ENCODE measurements at regions not wholly inside any gene's neighbourhood (a gene's known extent, or its start where the extent isn't known, plus 50 kb on each side); places are given as distances from the start of the nearest gene placed in this dataset.

GRCh38 chr5:72598401-72599064, 91.3 kb upstream of the ZNF366 start:
- POLR2A ChIA-PET: no interaction called here
- TF ChIP-seq, protein P1, sequence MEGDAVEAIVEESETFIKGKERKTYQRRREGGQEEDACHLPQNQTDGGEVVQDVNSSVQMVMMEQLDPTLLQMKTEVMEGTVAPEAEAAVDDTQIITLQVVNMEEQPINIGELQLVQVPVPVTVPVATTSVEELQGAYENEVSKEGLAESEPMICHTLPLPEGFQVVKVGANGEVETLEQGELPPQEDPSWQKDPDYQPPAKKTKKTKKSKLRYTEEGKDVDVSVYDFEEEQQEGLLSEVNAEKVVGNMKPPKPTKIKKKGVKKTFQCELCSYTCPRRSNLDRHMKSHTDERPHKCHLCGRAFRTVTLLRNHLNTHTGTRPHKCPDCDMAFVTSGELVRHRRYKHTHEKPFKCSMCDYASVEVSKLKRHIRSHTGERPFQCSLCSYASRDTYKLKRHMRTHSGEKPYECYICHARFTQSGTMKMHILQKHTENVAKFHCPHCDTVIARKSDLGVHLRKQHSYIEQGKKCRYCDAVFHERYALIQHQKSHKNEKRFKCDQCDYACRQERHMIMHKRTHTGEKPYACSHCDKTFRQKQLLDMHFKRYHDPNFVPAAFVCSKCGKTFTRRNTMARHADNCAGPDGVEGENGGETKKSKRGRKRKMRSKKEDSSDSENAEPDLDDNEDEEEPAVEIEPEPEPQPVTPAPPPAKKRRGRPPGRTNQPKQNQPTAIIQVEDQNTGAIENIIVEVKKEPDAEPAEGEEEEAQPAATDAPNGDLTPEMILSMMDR (IDR thresholded peaks at IDR 0.05; ENCODE audit: control extremely low read depth, extremely low read depth, low read depth, missing control alignments): no peak

GRCh38 chr5:72597456-72597948, 90.3 kb upstream of the ZNF366 start:
- TF ChIP-seq, protein P1 (IDR thresholded peaks at IDR 0.05; ENCODE audit: control extremely low read depth, extremely low read depth, low read depth, missing control alignments): no peak
- DNase-seq (ENCODE audit: extremely low spot score): no peak
- ChIA-PET CTCF (interaction anchor here (1.1 to 2.4 kb wide), 2 partner anchors 11 to 14 kb away, joined by 4 to 8 read pairs; no protein-coding TSS in a partner anchor), POLR2A (no interaction called here)

More at GRCh38 chr5:72598401-72599064, 91.3 kb upstream of the ZNF366 start:
- no peak for DNase-seq (ENCODE audit: extremely low spot score)
- CTCF ChIA-PET: interaction anchor here (1.0 to 2.4 kb wide), 3 partner anchors 12 to 32 kb away, joined by 3 to 8 read pairs (median 4); no protein-coding TSS in a partner anchor

DNA sequence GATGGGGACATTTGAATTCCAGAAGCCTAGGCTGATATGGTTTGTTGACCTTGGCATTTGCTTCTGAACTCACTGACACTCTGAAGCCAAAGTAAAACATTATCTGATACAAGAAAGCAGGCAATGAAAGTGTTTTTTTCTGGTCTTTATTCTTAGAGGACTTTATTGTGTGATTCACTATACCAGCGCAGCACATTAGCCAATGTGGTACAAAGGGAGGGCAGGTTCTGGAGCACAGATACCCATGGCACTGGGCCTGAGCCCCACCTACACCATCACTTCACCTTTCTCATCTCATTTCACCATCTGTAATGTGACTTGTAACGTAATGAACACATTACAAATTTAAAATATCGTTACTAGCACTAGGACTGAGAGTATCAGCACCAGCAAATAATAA, 89.7 kb upstream of the ZNF366 start:
- TF ChIP-seq, protein P1 (IDR thresholded peaks at IDR 0.05; ENCODE audit: control extremely low read depth, extremely low read depth, low read depth, missing control alignments): no peak
- no peak for DNase-seq (ENCODE audit: extremely low spot score)
- ChIA-PET POLR2A (no interaction called here), CTCF (no interaction called here)

- CTCF ChIA-PET: interaction anchor here (1.0 to 1.8 kb wide), 2 partner anchors 22 to 280 kb away, joined by 3 to 13 read pairs; no protein-coding TSS in a partner anchor
- TF ChIP-seq, protein P1 (IDR thresholded peaks at IDR 0.05; ENCODE audit: control extremely low read depth, extremely low read depth, low read depth, missing control alignments): no peak
- POLR2A ChIA-PET: no interaction called here
- no peak for DNase-seq (ENCODE audit: extremely low spot score)
Observed at GRCh38 chr5:72588640-72589039, 81.4 kb upstream of the ZNF366 start.

GRCh38 chr5:72587661-72588308, 80.6 kb upstream of the ZNF366 start:
- POLR2A ChIA-PET: no interaction called here
- TF ChIP-seq, protein P1 (IDR thresholded peaks at IDR 0.05; ENCODE audit: control extremely low read depth, extremely low read depth, low read depth, missing control alignments): no peak
- CTCF ChIA-PET: interaction anchor here (1.0 to 1.8 kb wide), 2 partner anchors 23 to 279 kb away, joined by 3 to 13 read pairs; no protein-coding TSS in a partner anchor
- no peak for DNase-seq (ENCODE audit: extremely low spot score)

DNA sequence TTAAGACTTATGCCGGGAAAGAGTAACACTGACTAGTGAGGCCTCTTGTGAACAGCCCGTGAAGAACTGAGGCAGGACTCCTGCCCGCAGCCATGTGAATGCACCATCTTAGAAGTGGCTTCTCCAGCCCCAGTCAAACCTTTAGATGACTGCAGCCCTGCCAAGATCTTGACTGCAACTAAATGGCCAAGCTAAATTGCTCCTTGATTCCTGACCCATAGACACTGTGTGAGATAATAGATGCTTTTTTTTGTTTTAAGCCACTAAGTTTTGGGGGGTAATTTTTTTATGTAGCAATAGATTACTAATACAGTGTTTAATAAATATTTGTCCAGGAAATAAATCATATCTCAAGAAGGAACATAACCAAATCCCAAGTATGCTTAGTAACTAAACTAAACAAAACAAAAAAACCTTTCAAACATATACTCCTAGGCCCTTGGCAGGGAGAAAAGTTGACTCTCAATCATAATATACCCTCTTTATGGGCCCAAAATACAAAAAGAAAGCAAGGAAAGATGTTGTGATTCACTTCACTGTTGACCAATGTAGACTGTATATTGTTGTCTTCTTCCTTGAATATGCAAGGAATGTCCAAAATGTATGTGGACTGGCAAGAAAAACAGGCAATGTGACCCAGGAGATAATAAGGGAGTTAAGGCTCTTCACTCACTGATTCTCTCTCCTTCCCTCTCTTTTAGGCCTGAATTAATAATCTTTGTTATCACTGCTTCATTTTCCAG, 79.7 kb upstream of the ZNF366 start:
- no peak for DNase-seq (ENCODE audit: extremely low spot score)
- ChIA-PET POLR2A (no interaction called here), CTCF (interaction anchor here (1.0 to 1.3 kb wide), 2 partner anchors 11 to 33 kb away, joined by 3 to 4 read pairs; no protein-coding TSS in a partner anchor)
- TF ChIP-seq, protein P1 (IDR thresholded peaks at IDR 0.05; ENCODE audit: control extremely low read depth, extremely low read depth, low read depth, missing control alignments): no peak

Data from GM10248 (cell line).